ENCODE measurements at regions not wholly inside any gene's neighbourhood (a gene's known extent, or its start where the extent isn't known, plus 50 kb on each side); places are given as distances from the start of the nearest gene placed in this dataset.

DNA sequence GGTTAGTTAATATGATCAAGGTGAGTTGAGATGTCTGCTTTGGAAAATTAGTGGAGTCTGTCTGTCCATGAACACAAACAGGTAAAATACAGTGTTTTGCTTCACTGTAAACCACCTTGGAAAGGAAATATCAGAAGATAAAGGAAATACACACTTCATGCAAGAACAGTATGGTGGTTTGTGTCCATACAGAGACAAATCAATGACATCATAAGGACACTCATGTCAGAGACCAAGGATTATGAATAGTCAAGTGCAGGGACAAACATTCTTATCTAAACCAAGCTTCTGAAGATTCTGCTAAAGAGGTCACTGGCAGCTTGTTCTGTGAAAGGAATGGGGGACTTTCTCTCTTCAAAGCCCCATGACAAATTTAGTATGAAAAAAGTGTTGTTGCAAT is 322.9 kb upstream of the F9 start:
- no peaks in the 10 kb centered on the region for H3K36me3 ChIP-seq (ENCODE audit: control insufficient read depth in 4 of 4, insufficient read depth in 3 of 4, low read depth in 1 of 4, low read length in 3 of 4)
- peaks cover 0 to 16% (median 3%) of the 10 kb centered on the region in 4 donors for H3K4me1 ChIP-seq (ENCODE audit: control insufficient read depth in 4 of 4, insufficient read depth in 4 of 4, low read length in 3 of 4)
- peaks cover 0 to 6% (median 2%) of the 10 kb centered on the region in 4 donors for H3K27me3 ChIP-seq (ENCODE audit: control insufficient read depth in 4 of 4, insufficient read depth in 4 of 4, low read length in 3 of 4)
- no peaks in the 10 kb centered on the region for H3K9me3 ChIP-seq (ENCODE audit: control insufficient read depth in 4 of 4, low read length in 3 of 4)
- DNase-seq (ENCODE audit: low spot score): no peak
- H3K4me3 ChIP-seq (ENCODE audit: low read depth in 1 of 3, low read length in 3 of 3): no peak overlapping the region
- no peak overlapping the region for H3K9ac ChIP-seq (ENCODE audit: low read depth in 1 of 2, low read length in 2 of 2)
- TF ChIP-seq EGR1 (IDR thresholded peaks at IDR 0.05; ENCODE audit: low read depth in 2 of 2) (no peak), NR2F2 (IDR thresholded peaks at IDR 0.05) (no peak), TAF1 (conservative IDR thresholded peaks at IDR 0.05) (no peak), SP1 (IDR thresholded peaks at IDR 0.05) (no peak), FOXA1 (IDR thresholded peaks at IDR 0.05) (no peak)
- TF ChIP-seq, protein P1, sequence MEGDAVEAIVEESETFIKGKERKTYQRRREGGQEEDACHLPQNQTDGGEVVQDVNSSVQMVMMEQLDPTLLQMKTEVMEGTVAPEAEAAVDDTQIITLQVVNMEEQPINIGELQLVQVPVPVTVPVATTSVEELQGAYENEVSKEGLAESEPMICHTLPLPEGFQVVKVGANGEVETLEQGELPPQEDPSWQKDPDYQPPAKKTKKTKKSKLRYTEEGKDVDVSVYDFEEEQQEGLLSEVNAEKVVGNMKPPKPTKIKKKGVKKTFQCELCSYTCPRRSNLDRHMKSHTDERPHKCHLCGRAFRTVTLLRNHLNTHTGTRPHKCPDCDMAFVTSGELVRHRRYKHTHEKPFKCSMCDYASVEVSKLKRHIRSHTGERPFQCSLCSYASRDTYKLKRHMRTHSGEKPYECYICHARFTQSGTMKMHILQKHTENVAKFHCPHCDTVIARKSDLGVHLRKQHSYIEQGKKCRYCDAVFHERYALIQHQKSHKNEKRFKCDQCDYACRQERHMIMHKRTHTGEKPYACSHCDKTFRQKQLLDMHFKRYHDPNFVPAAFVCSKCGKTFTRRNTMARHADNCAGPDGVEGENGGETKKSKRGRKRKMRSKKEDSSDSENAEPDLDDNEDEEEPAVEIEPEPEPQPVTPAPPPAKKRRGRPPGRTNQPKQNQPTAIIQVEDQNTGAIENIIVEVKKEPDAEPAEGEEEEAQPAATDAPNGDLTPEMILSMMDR (IDR thresholded peaks at IDR 0.05; ENCODE audit: low read depth, low read length, missing input control): no peak
- H3K27ac ChIP-seq (ENCODE audit: low read depth in 1 of 2, low read length in 2 of 2): no peak overlapping the region

DNA sequence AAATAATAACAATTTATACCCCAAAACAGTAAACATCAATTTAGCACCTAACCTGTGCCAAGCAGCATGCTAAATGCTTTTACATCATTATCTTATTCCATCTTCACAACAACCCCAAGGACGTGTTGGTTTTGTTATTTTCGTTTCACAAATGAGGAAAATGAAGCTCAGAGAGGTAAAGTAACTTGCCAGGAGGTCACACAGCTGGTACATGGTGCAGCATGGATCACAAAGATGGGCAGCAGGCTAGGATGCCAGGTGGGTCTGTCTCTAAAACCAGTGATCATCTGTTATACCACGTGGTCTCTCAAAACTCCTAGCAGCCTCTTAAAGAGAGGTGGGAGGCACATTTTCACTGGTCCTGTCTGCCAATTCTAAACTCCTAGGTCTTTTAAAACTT is 323.6 kb upstream of the F9 start:
- Histone ChIP-seq H3K27me3 (ENCODE audit: control insufficient read depth in 4 of 4, insufficient read depth in 4 of 4, low read length in 3 of 4) (peaks cover 0 to 6% (median 2%) of the 10 kb centered on the region in 4 donors), H3K36me3 (ENCODE audit: control insufficient read depth in 4 of 4, insufficient read depth in 3 of 4, low read depth in 1 of 4, low read length in 3 of 4) (no peaks in the 10 kb centered on the region), H3K9ac (ENCODE audit: low read depth in 1 of 2, low read length in 2 of 2) (no peak overlapping the region), H3K9me3 (ENCODE audit: control insufficient read depth in 4 of 4, low read length in 3 of 4) (no peaks in the 10 kb centered on the region), H3K27ac (ENCODE audit: low read depth in 1 of 2, low read length in 2 of 2) (no peak overlapping the region), H3K4me3 (ENCODE audit: low read depth in 1 of 3, low read length in 3 of 3) (no peak overlapping the region), H3K4me1 (ENCODE audit: control insufficient read depth in 4 of 4, insufficient read depth in 4 of 4, low read length in 3 of 4) (peaks cover 0 to 16% (median 3%) of the 10 kb centered on the region in 4 donors)
- DNase-seq (ENCODE audit: low spot score): no peak
- WGBS: 39% methylated on average over 3 of the region's 3 CpGs
- TF ChIP-seq, protein P1 (IDR thresholded peaks at IDR 0.05; ENCODE audit: low read depth, low read length, missing input control): no peak
- TF ChIP-seq, protein P2, sequence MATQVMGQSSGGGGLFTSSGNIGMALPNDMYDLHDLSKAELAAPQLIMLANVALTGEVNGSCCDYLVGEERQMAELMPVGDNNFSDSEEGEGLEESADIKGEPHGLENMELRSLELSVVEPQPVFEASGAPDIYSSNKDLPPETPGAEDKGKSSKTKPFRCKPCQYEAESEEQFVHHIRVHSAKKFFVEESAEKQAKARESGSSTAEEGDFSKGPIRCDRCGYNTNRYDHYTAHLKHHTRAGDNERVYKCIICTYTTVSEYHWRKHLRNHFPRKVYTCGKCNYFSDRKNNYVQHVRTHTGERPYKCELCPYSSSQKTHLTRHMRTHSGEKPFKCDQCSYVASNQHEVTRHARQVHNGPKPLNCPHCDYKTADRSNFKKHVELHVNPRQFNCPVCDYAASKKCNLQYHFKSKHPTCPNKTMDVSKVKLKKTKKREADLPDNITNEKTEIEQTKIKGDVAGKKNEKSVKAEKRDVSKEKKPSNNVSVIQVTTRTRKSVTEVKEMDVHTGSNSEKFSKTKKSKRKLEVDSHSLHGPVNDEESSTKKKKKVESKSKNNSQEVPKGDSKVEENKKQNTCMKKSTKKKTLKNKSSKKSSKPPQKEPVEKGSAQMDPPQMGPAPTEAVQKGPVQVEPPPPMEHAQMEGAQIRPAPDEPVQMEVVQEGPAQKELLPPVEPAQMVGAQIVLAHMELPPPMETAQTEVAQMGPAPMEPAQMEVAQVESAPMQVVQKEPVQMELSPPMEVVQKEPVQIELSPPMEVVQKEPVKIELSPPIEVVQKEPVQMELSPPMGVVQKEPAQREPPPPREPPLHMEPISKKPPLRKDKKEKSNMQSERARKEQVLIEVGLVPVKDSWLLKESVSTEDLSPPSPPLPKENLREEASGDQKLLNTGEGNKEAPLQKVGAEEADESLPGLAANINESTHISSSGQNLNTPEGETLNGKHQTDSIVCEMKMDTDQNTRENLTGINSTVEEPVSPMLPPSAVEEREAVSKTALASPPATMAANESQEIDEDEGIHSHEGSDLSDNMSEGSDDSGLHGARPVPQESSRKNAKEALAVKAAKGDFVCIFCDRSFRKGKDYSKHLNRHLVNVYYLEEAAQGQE (IDR thresholded peaks at IDR 0.05): no peak
- TF ChIP-seq, protein P3, sequence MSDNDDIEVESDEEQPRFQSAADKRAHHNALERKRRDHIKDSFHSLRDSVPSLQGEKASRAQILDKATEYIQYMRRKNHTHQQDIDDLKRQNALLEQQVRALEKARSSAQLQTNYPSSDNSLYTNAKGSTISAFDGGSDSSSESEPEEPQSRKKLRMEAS (IDR thresholded peaks at IDR 0.05): no peak
- TF ChIP-seq FOXA1 (IDR thresholded peaks at IDR 0.05) (no peak), TAF1 (conservative IDR thresholded peaks at IDR 0.05) (no peak)
